ENCODE measurements at regions not wholly inside any gene's neighbourhood (a gene's known extent, or its start where the extent isn't known, plus 50 kb on each side); places are given as distances from the start of the nearest gene placed in this dataset.

- TF ChIP-seq CTCF (IDR thresholded peaks at IDR 0.05), result no peak
- H3K4me1 Mint-ChIP-seq (ENCODE audit: unreplicated experiment), result no peaks in the 10 kb centered on the region
- no peak overlapping the region for H3K4me3 Mint-ChIP-seq (ENCODE audit: unreplicated experiment)
- H3K27me3 Mint-ChIP-seq (ENCODE audit: unreplicated experiment), result peaks cover 2% of the 10 kb centered on the region
- H3K9me3 Mint-ChIP-seq (ENCODE audit: unreplicated experiment), result peaks cover 17% of the 10 kb centered on the region
- no peak overlapping the region for H3K27ac Mint-ChIP-seq (ENCODE audit: unreplicated experiment)
- no peak for DNase-seq (ENCODE audit: extremely low spot score, unreplicated experiment)
- H3K36me3 Mint-ChIP-seq (ENCODE audit: unreplicated experiment), result no peaks in the 10 kb centered on the region
Observed at GRCh38 chr10:56547163-56547562, 186.1 kb upstream of the ZWINT start.

- TF ChIP-seq CTCF (IDR thresholded peaks at IDR 0.05), result no peak
- no peak overlapping the region for H3K27ac Mint-ChIP-seq (ENCODE audit: unreplicated experiment)
- peaks cover 4% of the 10 kb centered on the region for H3K9me3 Mint-ChIP-seq (ENCODE audit: unreplicated experiment)
- peaks cover 6% of the 10 kb centered on the region for H3K4me1 Mint-ChIP-seq (ENCODE audit: unreplicated experiment)
- no peak for DNase-seq (ENCODE audit: extremely low spot score, unreplicated experiment)
- H3K4me3 Mint-ChIP-seq (ENCODE audit: unreplicated experiment), result no peak overlapping the region
- H3K27me3 Mint-ChIP-seq (ENCODE audit: unreplicated experiment), result no peaks in the 10 kb centered on the region
- no peaks in the 10 kb centered on the region for H3K36me3 Mint-ChIP-seq (ENCODE audit: unreplicated experiment)
Observed at GRCh38 chr10:56537984-56538383, 176.9 kb upstream of the ZWINT start.

GRCh38 chr10:56522166-56522565, 161.1 kb upstream of the ZWINT start:
- no peak for TF ChIP-seq CTCF (IDR thresholded peaks at IDR 0.05)
- Mint-ChIP-seq H3K4me1 (ENCODE audit: unreplicated experiment) (no peaks in the 10 kb centered on the region), H3K27me3 (ENCODE audit: unreplicated experiment) (no peaks in the 10 kb centered on the region), H3K4me3 (ENCODE audit: unreplicated experiment) (no peak overlapping the region), H3K36me3 (ENCODE audit: unreplicated experiment) (no peaks in the 10 kb centered on the region), H3K27ac (ENCODE audit: unreplicated experiment) (no peak overlapping the region), H3K9me3 (ENCODE audit: unreplicated experiment) (no peaks in the 10 kb centered on the region)
- no peak for DNase-seq (ENCODE audit: extremely low spot score, unreplicated experiment)

GRCh38 chr10:56508562-56508961, 147.5 kb upstream of the ZWINT start:
- no peaks in the 10 kb centered on the region for H3K9me3 Mint-ChIP-seq (ENCODE audit: unreplicated experiment)
- no peak overlapping the region for H3K4me3 Mint-ChIP-seq (ENCODE audit: unreplicated experiment)
- H3K36me3 Mint-ChIP-seq (ENCODE audit: unreplicated experiment), result no peaks in the 10 kb centered on the region
- H3K4me1 Mint-ChIP-seq (ENCODE audit: unreplicated experiment), result no peaks in the 10 kb centered on the region
- H3K27me3 Mint-ChIP-seq (ENCODE audit: unreplicated experiment), result no peaks in the 10 kb centered on the region
- TF ChIP-seq CTCF (IDR thresholded peaks at IDR 0.05), result no peak
- H3K27ac Mint-ChIP-seq (ENCODE audit: unreplicated experiment), result no peak overlapping the region
- no peak for DNase-seq (ENCODE audit: extremely low spot score, unreplicated experiment)

- no peaks in the 10 kb centered on the region for H3K9me3 Mint-ChIP-seq (ENCODE audit: unreplicated experiment)
- no peak for DNase-seq (ENCODE audit: extremely low spot score, unreplicated experiment)
- no peaks in the 10 kb centered on the region for H3K36me3 Mint-ChIP-seq (ENCODE audit: unreplicated experiment)
- no peak for TF ChIP-seq CTCF (IDR thresholded peaks at IDR 0.05)
- no peaks in the 10 kb centered on the region for H3K27me3 Mint-ChIP-seq (ENCODE audit: unreplicated experiment)
- H3K4me3 Mint-ChIP-seq (ENCODE audit: unreplicated experiment), result no peak overlapping the region
- H3K4me1 Mint-ChIP-seq (ENCODE audit: unreplicated experiment), result no peaks in the 10 kb centered on the region
- no peak overlapping the region for H3K27ac Mint-ChIP-seq (ENCODE audit: unreplicated experiment)
Observed at GRCh38 chr10:56507033-56507432, 146.0 kb upstream of the ZWINT start.

Measured in osteocyte (in vitro differentiated cells).